Left lung (tissue), 4 donors: ENCODE measurements at regions not wholly inside any gene's neighbourhood (a gene's known extent, or its start where the extent isn't known, plus 50 kb on each side); places are given as distances from the start of the nearest gene placed in this dataset.
A peak's percentile ranks its signal among the peaks of the same experiment; 100 is the strongest.

ENCODE experiments used
- ATAC-seq: fragments of 200-7000 bp; cut with Tn5 transposase; one replicate; pipeline ENCODE4 v1.9.1; 2020; ENCODE audit warnings: moderate library complexity
- DNase-seq, 4 donors: peaks; one replicate each; pipeline ENCODE4 v3.0.0-alpha.2; 2013 to 2020
- H3K27ac ChIP-seq, 2 donors: fragments of 200-600 bp; sonication (generic) in 1 of 2; one replicate each; pipeline versions ENCODE4 v1.5.0 to v1.8.0; 2020 to 2021
- H3K27me3 ChIP-seq, 2 donors: fragments of 200-600 bp; sonication (generic) in 1 of 2; one replicate each; pipeline versions ENCODE4 v1.5.0 to v1.8.0; 2020 to 2021
- H3K36me3 ChIP-seq, 2 donors: fragments of 200-600 bp; sonication (generic) in 1 of 2; one replicate each; pipeline versions ENCODE4 v1.5.0 to v1.8.0; 2020 to 2021
- H3K4me1 ChIP-seq, 2 donors: fragments of 200-600 bp; one replicate each; pipeline ENCODE4 v1.8.0; 2021
- H3K4me3 ChIP-seq, 2 donors: fragments of 200-600 bp; sonication (generic) in 1 of 2; one replicate each; pipeline versions ENCODE4 v1.5.0 to v1.8.0; 2020 to 2021; ENCODE audit warnings: mild to moderate bottlenecking in 1 of 2
- H3K9me3 ChIP-seq, 2 donors: fragments of 200-600 bp; sonication (generic) in 1 of 2; one replicate each; pipeline versions ENCODE4 v1.5.0 to v1.8.0; 2020 to 2021
- intact Hi-C, 2 donors: fragments of 100-400 bp; cut with DNase I; formaldehyde crosslinking; loops; one replicate each; pipeline versions ENCODE4 v1.11.2 to v1.14.2; 2022
- TF ChIP-seq, protein P1 (sequence below), 2 donors: fragments of 200-600 bp; sonication (generic) in 1 of 2; IDR thresholded peaks; one replicate each; pipeline versions ENCODE4 v1.5.0 to v1.8.0; 2021; ENCODE audit warnings: antibody characterized with exemption in 2 of 2
- donor health status: DM: no; HTN: yes; CAD: no.
- donor health status: DM: no; HTN: no; CAD: no.

DNA sequence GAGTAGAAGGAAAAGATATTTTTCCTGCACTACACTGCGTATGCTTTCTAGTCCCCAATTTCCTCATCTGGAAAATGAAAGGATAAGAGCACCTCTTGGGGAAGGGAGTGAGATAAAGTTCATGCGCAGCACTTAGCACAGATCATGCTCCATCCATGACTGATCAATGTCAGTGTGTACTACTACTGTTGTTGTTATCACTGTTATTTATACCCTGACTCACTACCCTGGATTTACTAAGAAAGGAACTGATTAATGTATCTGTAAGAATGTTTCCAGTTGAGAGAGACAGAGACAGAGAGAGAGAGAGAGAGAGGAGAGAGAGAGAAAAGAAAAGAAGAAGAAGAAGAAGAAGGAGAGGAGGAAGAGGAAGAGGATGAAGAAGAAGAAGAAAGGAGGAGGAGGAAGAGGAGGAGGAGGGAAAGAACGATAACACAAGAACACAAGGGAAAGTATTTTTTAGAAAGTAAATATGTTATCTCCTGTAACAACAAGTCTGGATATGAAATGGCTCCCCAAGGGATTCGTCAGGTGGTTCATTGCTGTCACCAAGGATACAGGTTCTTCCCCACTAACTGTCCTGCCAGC is 212.2 kb upstream of the PROK2 start:
- TF ChIP-seq, protein P1, sequence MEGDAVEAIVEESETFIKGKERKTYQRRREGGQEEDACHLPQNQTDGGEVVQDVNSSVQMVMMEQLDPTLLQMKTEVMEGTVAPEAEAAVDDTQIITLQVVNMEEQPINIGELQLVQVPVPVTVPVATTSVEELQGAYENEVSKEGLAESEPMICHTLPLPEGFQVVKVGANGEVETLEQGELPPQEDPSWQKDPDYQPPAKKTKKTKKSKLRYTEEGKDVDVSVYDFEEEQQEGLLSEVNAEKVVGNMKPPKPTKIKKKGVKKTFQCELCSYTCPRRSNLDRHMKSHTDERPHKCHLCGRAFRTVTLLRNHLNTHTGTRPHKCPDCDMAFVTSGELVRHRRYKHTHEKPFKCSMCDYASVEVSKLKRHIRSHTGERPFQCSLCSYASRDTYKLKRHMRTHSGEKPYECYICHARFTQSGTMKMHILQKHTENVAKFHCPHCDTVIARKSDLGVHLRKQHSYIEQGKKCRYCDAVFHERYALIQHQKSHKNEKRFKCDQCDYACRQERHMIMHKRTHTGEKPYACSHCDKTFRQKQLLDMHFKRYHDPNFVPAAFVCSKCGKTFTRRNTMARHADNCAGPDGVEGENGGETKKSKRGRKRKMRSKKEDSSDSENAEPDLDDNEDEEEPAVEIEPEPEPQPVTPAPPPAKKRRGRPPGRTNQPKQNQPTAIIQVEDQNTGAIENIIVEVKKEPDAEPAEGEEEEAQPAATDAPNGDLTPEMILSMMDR (IDR thresholded peaks at IDR 0.05): no peak
- H3K27me3 ChIP-seq: no peaks in the 10 kb centered on the region
- intact Hi-C loops: loop anchor here in 1 of 2 donors (10.0 kb wide), 1 partner anchor 62 kb away; no protein-coding TSS in a partner anchor
- H3K4me3 ChIP-seq: no peak overlapping the region
- H3K36me3 ChIP-seq: no peaks in the 10 kb centered on the region
- H3K4me1 ChIP-seq: peaks cover 0 to 12% of the 10 kb centered on the region in 2 donors
- DNase-seq (no peak), ATAC-seq (no peak)
- H3K9me3 ChIP-seq: no peaks in the 10 kb centered on the region
- no peak overlapping the region for H3K27ac ChIP-seq

DNA sequence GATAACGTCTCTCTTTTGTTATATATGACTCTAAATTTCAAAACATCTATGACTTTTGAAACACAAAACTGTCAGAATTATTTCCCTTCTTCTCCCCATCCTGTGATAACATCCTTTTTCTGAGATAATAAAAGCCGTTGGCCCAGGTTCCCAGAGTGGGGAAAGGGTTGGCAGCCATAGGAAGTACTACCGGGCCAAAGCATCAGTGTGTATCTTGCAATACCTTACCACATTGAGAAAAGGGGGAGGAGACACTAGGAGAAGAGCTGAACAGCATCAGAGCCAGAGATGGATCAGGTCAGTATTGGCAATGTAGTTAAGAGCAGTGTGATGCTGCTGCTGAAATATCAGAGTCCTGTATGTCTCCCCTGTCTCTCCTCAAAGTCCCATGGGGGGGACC is 210.0 kb upstream of the PROK2 start:
- intact Hi-C loops: loop anchor here in 1 of 2 donors (10.0 kb wide), 1 partner anchor 60 kb away; no protein-coding TSS in a partner anchor
- Histone ChIP-seq H3K36me3 (no peaks in the 10 kb centered on the region), H3K4me3 (no peak overlapping the region), H3K27ac (peak overlapping the region in 1 of 2 donors; percentile 65), H3K27me3 (no peaks in the 10 kb centered on the region), H3K4me1 (peaks cover 0 to 12% of the 10 kb centered on the region in 2 donors), H3K9me3 (peaks cover 0 to 3% of the 10 kb centered on the region in 2 donors)
- TF ChIP-seq, protein P1 (IDR thresholded peaks at IDR 0.05): no peak
- no peak for ATAC-seq
- no peak for DNase-seq

DNA sequence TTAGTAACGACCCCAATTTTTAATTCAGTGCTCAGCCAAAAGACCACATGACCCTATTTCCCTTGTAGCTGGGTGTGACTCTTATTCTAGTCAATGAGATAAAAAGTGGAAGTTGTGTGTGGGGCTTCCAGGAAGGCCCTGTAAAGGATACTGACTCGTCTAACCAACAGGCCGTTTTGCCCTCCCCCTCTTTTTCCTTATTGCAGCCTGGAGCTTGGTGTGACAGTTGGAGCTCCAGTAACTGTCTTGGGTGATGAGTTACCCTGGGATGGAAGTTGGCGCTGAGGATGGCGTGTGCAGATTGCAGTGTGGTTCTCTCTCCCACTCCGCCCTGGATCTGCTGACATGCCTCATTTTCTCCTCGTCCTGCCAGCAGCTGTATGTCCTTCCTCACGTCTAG is 209.3 kb upstream of the PROK2 start:
- ATAC-seq (peak; percentile 65), DNase-seq (peak in 1 of 4 donors; percentile 36)
- TF ChIP-seq, protein P1 (IDR thresholded peaks at IDR 0.05): no peak
- Histone ChIP-seq H3K27me3 (no peaks in the 10 kb centered on the region), H3K36me3 (no peaks in the 10 kb centered on the region), H3K4me1 (peaks cover 0 to 12% of the 10 kb centered on the region in 2 donors), H3K9me3 (peaks cover 0 to 3% of the 10 kb centered on the region in 2 donors), H3K4me3 (no peak overlapping the region), H3K27ac (peak overlapping the region in 1 of 2 donors; percentile 65)
- intact Hi-C loops: loop anchor here in 1 of 2 donors (10.0 kb wide), 1 partner anchor 59 kb away; no protein-coding TSS in a partner anchor

DNA sequence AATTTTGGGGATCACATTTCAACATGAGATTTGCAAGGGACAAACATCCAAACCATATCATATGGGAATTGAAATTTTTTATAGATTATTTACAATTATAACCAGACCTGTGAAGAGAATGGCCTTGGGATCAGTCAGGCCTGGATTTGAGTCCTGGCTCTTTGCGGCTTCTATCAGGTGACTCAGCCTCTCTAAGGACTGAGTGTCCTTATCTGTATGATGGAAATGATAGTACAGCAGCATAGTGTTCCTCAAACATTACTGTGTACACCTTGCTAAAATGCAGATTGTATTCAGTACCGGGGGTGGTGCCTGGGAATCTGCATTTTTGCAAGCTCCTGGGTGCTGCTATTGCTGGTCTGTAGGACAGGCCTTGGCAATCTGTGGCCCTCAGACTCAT is 206.7 kb upstream of the PROK2 start:
- Histone ChIP-seq H3K9me3 (peaks cover 0 to 3% of the 10 kb centered on the region in 2 donors), H3K4me1 (peaks cover 0 to 24% of the 10 kb centered on the region in 2 donors), H3K36me3 (no peaks in the 10 kb centered on the region), H3K4me3 (no peak overlapping the region), H3K27ac (no peak overlapping the region), H3K27me3 (no peaks in the 10 kb centered on the region)
- intact Hi-C loops: loop anchor here in 1 of 2 donors (10.0 kb wide), 1 partner anchor 57 kb away; no protein-coding TSS in a partner anchor
- TF ChIP-seq, protein P1 (IDR thresholded peaks at IDR 0.05): no peak
- no peak for DNase-seq
- ATAC-seq: no peak

DNA sequence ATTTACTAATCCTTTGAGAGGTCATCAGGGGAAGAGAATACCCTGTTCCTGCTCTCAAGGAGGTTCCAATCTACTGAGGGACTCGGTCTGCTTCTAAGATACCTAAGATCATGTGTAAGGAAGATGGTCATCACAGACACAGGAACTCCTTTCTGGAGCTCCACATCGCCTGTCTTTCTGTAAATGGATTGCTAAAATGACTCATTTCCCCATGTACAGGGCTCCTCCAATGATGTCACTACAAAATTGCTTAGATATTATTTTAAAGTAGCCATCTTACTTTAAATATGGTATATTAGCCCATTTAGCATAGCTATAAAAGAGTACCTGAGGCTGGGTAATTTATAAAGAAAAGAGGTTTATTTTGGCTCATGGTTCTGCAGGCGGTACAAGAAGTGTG is 206.1 kb upstream of the PROK2 start:
- intact Hi-C loops: loop anchor here in 1 of 2 donors (10.0 kb wide), 1 partner anchor 56 kb away; no protein-coding TSS in a partner anchor
- Histone ChIP-seq H3K27ac (no peak overlapping the region), H3K4me3 (no peak overlapping the region)

More for the DNA sequence above, 206.1 kb upstream of the PROK2 start:
- TF ChIP-seq, protein P1 (IDR thresholded peaks at IDR 0.05): no peak
- H3K4me1 ChIP-seq: peaks cover 0 to 24% of the 10 kb centered on the region in 2 donors
- DNase-seq: no peak
- no peaks in the 10 kb centered on the region for H3K27me3 ChIP-seq
- peaks cover 0 to 3% of the 10 kb centered on the region in 2 donors for H3K9me3 ChIP-seq
- no peaks in the 10 kb centered on the region for H3K36me3 ChIP-seq
- ATAC-seq: no peak
